ENCODE measurements at regions not wholly inside any gene's neighbourhood (a gene's known extent, or its start where the extent isn't known, plus 50 kb on each side); places are given as distances from the start of the nearest gene placed in this dataset.

- no peak for TF ChIP-seq CTCF (IDR thresholded peaks at IDR 0.05; ENCODE audit: insufficient read depth, low read length, poor library complexity, severe bottlenecking)
- Histone ChIP-seq H3K36me3 (ENCODE audit: control insufficient read depth, insufficient read depth, low read length) (no peaks in the 10 kb centered on the region), H3K27me3 (ENCODE audit: control insufficient read depth, insufficient read depth, low read length) (no peaks in the 10 kb centered on the region), H3K4me3 (ENCODE audit: low read depth, low read length) (no peak overlapping the region)
- DNase-seq (ENCODE audit: low read depth): no peak
Observed at GRCh38 chr6:164227952-164228522, 813.5 kb downstream of the QKI start.

DNA sequence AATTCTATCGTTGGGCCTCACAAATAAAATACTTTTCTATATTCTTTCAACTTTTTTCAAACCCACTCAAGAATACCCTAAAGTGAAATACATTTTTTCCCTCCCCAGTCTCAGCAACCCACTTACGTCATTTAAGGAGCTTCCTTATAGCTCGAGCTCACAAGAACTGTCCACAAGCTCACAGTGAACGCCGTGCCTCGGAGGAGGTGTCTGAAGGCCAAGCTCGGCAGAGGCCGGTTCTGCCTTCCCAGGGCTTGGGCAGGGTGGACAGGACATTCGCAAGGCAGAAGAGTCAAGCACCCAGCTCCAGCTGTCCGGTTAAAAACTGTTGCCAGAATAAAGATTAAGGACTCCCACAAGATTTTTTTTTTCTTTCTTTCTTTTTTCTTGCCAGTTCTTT lies 802.3 kb downstream of the QKI start:
- no peak for TF ChIP-seq CTCF (IDR thresholded peaks at IDR 0.05; ENCODE audit: insufficient read depth, low read length, poor library complexity, severe bottlenecking)
- no peaks in the 10 kb centered on the region for H3K27me3 ChIP-seq (ENCODE audit: control insufficient read depth, insufficient read depth, low read length)
- no peak for DNase-seq (ENCODE audit: low read depth)
- H3K36me3 ChIP-seq (ENCODE audit: control insufficient read depth, insufficient read depth, low read length): no peaks in the 10 kb centered on the region
- H3K4me3 ChIP-seq (ENCODE audit: low read depth, low read length): no peak overlapping the region

- TF ChIP-seq CTCF (IDR thresholded peaks at IDR 0.05; ENCODE audit: insufficient read depth, low read length, poor library complexity, severe bottlenecking): no peak
- Histone ChIP-seq H3K4me3 (ENCODE audit: low read depth, low read length) (no peak overlapping the region), H3K36me3 (ENCODE audit: control insufficient read depth, insufficient read depth, low read length) (no peaks in the 10 kb centered on the region), H3K27me3 (ENCODE audit: control insufficient read depth, insufficient read depth, low read length) (no peaks in the 10 kb centered on the region)
- DNase-seq (ENCODE audit: low read depth): no peak
Observed at GRCh38 chr6:164216368-164216767, 801.9 kb downstream of the QKI start.

GRCh38 chr6:164214066-164214465 lies 799.5 kb downstream of the QKI start:
- no peaks in the 10 kb centered on the region for H3K27me3 ChIP-seq (ENCODE audit: control insufficient read depth, insufficient read depth, low read length)
- H3K4me3 ChIP-seq (ENCODE audit: low read depth, low read length): no peak overlapping the region
- TF ChIP-seq CTCF (IDR thresholded peaks at IDR 0.05; ENCODE audit: insufficient read depth, low read length, poor library complexity, severe bottlenecking): no peak
- DNase-seq (ENCODE audit: low read depth): no peak
- no peaks in the 10 kb centered on the region for H3K36me3 ChIP-seq (ENCODE audit: control insufficient read depth, insufficient read depth, low read length)

DNA sequence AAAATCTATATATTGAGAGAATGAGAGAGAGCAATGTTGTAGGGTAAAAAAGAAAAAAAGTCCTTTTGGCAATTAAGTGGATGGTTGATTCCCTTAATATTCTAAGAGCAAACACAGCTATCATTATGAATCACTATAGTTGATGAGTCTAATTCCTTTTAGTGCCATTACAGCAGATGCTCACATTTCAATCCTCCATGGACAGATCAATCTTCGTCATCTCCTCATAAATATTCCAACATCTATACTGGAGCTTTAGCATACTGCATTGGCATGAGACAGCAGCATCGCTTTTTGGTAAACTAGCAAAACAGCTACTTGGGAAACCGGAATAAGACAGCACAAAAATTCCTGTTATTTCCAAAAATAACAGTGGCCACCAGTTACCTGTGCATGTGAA lies 796.7 kb downstream of the QKI start:
- no peak for DNase-seq (ENCODE audit: low read depth)
- H3K27me3 ChIP-seq (ENCODE audit: control insufficient read depth, insufficient read depth, low read length): no peaks in the 10 kb centered on the region
- H3K36me3 ChIP-seq (ENCODE audit: control insufficient read depth, insufficient read depth, low read length): no peaks in the 10 kb centered on the region
- TF ChIP-seq CTCF (IDR thresholded peaks at IDR 0.05; ENCODE audit: insufficient read depth, low read length, poor library complexity, severe bottlenecking): no peak
- H3K4me3 ChIP-seq (ENCODE audit: low read depth, low read length): no peak overlapping the region

DNA sequence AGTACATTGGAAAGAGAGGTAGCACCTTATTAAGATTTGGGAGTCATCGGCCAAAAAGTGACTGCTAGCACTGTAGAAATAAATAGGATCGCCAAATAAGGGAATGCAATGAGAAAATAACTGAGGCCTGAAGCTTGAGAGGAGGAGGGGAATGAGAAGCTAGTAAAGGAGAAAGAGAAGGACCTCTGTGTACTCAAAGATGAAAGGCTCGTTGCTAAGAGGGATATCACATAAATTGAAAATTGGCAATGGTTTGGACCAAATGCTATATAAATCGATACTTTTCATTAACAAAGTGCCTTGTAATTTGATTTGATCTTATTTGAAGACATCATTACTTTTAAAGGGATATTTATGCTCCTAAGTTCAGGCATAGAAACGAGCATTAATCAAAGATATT lies 796.3 kb downstream of the QKI start:
- Histone ChIP-seq H3K36me3 (ENCODE audit: control insufficient read depth, insufficient read depth, low read length) (no peaks in the 10 kb centered on the region), H3K27me3 (ENCODE audit: control insufficient read depth, insufficient read depth, low read length) (no peaks in the 10 kb centered on the region), H3K4me3 (ENCODE audit: low read depth, low read length) (no peak overlapping the region)
- no peak for DNase-seq (ENCODE audit: low read depth)
- no peak for TF ChIP-seq CTCF (IDR thresholded peaks at IDR 0.05; ENCODE audit: insufficient read depth, low read length, poor library complexity, severe bottlenecking)
